Trophoblast cell (in vitro differentiated cells and primary cell): ENCODE measurements at regions not wholly inside any gene's neighbourhood (a gene's known extent, or its start where the extent isn't known, plus 50 kb on each side); places are given as distances from the start of the nearest gene placed in this dataset.

Experiments
- DNase-seq, 2 donors: peaks; one replicate each; pipeline ENCODE4 v3.0.0-alpha.2; 2016
- H2AFZ ChIP-seq: 2 replicates; pipeline ENCODE4 v1.6.1; 2013; ENCODE audit warnings: low read length, moderate library complexity, mild to moderate bottlenecking; ENCODE audit not compliant: insufficient read depth, poor library complexity
- H2AK5ac ChIP-seq: 2 replicates; pipeline ENCODE4 v1.6.1; 2013; ENCODE audit warnings: mild to moderate bottlenecking, low read length
- H2BK120ac ChIP-seq: 2 replicates; pipeline ENCODE4 v1.6.1; 2013; ENCODE audit warnings: low read length, mild to moderate bottlenecking, moderate library complexity; ENCODE audit not compliant: insufficient read depth, poor library complexity
- H2BK12ac ChIP-seq: 2 replicates; pipeline ENCODE4 v1.6.1; 2013; ENCODE audit warnings: mild to moderate bottlenecking, low read length, moderate library complexity
- H2BK5ac ChIP-seq: 2 replicates; pipeline ENCODE4 v1.6.1; 2013; ENCODE audit warnings: low read length, low read depth, moderate library complexity, mild to moderate bottlenecking; ENCODE audit not compliant: poor library complexity
- H3K14ac ChIP-seq: 2 replicates; pipeline ENCODE4 v1.6.1; 2013; ENCODE audit warnings: mild to moderate bottlenecking, low read length
- H3K18ac ChIP-seq: 2 replicates; pipeline ENCODE4 v1.6.1; 2013; ENCODE audit warnings: mild to moderate bottlenecking, low read length
- H3K23ac ChIP-seq: 2 replicates; pipeline ENCODE4 v1.6.1; 2013; ENCODE audit warnings: low read length
- H3K27ac ChIP-seq: 2 replicates; pipeline ENCODE4 v1.5.1; 2013; ENCODE audit warnings: low read depth, mild to moderate bottlenecking, inconsistent platforms, low read length, moderate library complexity
- H3K27me3 ChIP-seq: 2 replicates; pipeline ENCODE4 v1.6.1; 2013; ENCODE audit warnings: inconsistent platforms, mild to moderate bottlenecking, low read length, moderate library complexity; ENCODE audit not compliant: insufficient read depth
- H3K36me3 ChIP-seq, 2 experiments: 1 replicate in 1 of 2; 2 replicates in 1 of 2; pipeline ENCODE4 v1.6.1; 2013; ENCODE audit warnings: low read length in 2 of 2, mild to moderate bottlenecking in 2 of 2, moderate library complexity in 1 of 2; ENCODE audit not compliant: insufficient read depth in 2 of 2, control insufficient read depth in 1 of 2
- H3K4ac ChIP-seq: 2 replicates; pipeline ENCODE4 v1.6.1; 2013; ENCODE audit warnings: low read depth, mild to moderate bottlenecking, low read length, moderate library complexity
- H3K4me1 ChIP-seq, 2 experiments: 1 replicate in 1 of 2; 2 replicates in 1 of 2; pipeline ENCODE4 v1.6.1; 2013; ENCODE audit warnings: low read length in 2 of 2, mild to moderate bottlenecking in 2 of 2, moderate library complexity in 1 of 2; ENCODE audit not compliant: insufficient read depth in 2 of 2, control insufficient read depth in 1 of 2
- H3K4me2 ChIP-seq: 2 replicates; pipeline ENCODE4 v1.6.1; 2013; ENCODE audit warnings: inconsistent platforms, mild to moderate bottlenecking, low read length, moderate library complexity
- H3K4me3 ChIP-seq: 2 replicates; pipeline ENCODE4 v1.5.1; 2013; ENCODE audit warnings: mild to moderate bottlenecking, low read depth, low read length, inconsistent platforms
- H3K79me1 ChIP-seq: one replicate; pipeline ENCODE4 v1.6.1; 2013; ENCODE audit warnings: low read length
- H3K79me2 ChIP-seq: 2 replicates; pipeline ENCODE4 v1.6.1; 2013; ENCODE audit warnings: low read length, mild to moderate bottlenecking; ENCODE audit not compliant: control insufficient read depth, insufficient read depth, poor library complexity
- H3K9ac ChIP-seq: 2 replicates; pipeline ENCODE4 v1.6.1; 2013; ENCODE audit warnings: mild to moderate bottlenecking, low read length
- H3K9me3 ChIP-seq: 2 replicates; pipeline ENCODE4 v1.6.1; 2013; ENCODE audit warnings: low read depth, mild to moderate bottlenecking, control low read depth, inconsistent platforms, low read length; ENCODE audit not compliant: insufficient read depth
- H4K12ac ChIP-seq: 2 replicates; pipeline ENCODE4 v1.6.1; 2013; ENCODE audit warnings: low read depth, mild to moderate bottlenecking, low read length, moderate library complexity
- H4K8ac ChIP-seq: 2 replicates; pipeline ENCODE4 v1.6.1; 2013; ENCODE audit warnings: low read depth, mild to moderate bottlenecking, low read length, moderate library complexity
- H4K91ac ChIP-seq: one replicate; pipeline ENCODE4 v1.6.1; 2013; ENCODE audit warnings: low read depth, mild to moderate bottlenecking, low read length, moderate library complexity
- WGBS: extraction: QIAGEN DNeasy Blood & Tissue Kit; methylation state at CpG from one replicate; pipeline ENCODE4 v1.1.7; 2013; ENCODE audit warnings: missing lambda C conversion rate; ENCODE audit not compliant: insufficient read length, insufficient coverage; ENCODE audit errors: extremely low coverage; 5-methylcytosine and 5-hydroxymethylcytosine counted together

DNA sequence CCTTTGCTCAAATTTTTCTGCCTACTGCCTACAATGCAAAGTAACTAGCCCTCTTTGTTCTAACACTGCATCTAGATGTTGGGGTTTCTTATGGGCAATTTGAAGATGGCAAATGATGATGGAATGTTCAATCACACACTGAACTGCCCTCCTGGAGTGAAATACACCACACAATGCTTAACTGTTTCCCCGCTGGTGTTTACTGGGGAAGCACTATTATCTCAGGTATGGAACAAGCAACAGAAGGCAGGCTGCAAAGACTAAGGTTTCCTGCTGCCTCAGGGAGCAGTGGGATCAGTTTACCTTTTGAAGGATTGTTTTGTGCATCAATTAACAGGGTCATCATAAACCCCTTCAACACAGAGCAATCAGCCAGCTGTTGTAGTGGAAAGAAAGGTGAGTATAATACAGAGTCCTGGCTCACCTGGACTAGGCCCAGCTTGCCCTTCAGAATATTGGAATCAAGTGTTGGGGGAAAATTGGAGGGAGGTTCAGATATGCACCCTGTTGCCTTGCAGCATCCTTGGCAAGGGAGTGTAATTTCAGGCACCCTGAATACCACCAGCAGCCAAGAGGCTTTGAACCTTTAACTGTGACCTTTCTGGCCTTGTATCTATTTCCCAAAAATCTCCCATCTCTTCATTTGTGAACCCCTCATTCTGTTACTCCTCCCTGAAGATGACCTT is 105.4 kb upstream of the CDH11 start:
- no peak overlapping the region for H3K4me3 ChIP-seq
- no CpG with 5 or more reads among the region's 1 CpG for WGBS
- no peaks in the 10 kb centered on the region for H3K4me1 ChIP-seq
- H3K79me1 ChIP-seq: peaks cover 2% of the 10 kb centered on the region
- no peak overlapping the region for H2AK5ac ChIP-seq
- H3K4me2 ChIP-seq: no peak overlapping the region
- no peak overlapping the region for H3K4ac ChIP-seq
- no peaks in the 10 kb centered on the region for H3K27me3 ChIP-seq
- H3K9me3 ChIP-seq: no peaks in the 10 kb centered on the region
- no peaks in the 10 kb centered on the region for H3K79me2 ChIP-seq
- H2AFZ ChIP-seq: no peak overlapping the region
- H3K14ac ChIP-seq: no peak overlapping the region
- H3K27ac ChIP-seq: no peak overlapping the region
- no peak overlapping the region for H4K91ac ChIP-seq
- H4K8ac ChIP-seq: no peak overlapping the region
- H3K18ac ChIP-seq: no peak overlapping the region
- H2BK12ac ChIP-seq: no peak overlapping the region
- DNase-seq: no peak
- no peak overlapping the region for H2BK120ac ChIP-seq
- H4K12ac ChIP-seq: no peak overlapping the region
- no peak overlapping the region for H3K23ac ChIP-seq
- no peaks in the 10 kb centered on the region for H3K36me3 ChIP-seq
- H3K9ac ChIP-seq: no peak overlapping the region
- no peak overlapping the region for H2BK5ac ChIP-seq

DNA sequence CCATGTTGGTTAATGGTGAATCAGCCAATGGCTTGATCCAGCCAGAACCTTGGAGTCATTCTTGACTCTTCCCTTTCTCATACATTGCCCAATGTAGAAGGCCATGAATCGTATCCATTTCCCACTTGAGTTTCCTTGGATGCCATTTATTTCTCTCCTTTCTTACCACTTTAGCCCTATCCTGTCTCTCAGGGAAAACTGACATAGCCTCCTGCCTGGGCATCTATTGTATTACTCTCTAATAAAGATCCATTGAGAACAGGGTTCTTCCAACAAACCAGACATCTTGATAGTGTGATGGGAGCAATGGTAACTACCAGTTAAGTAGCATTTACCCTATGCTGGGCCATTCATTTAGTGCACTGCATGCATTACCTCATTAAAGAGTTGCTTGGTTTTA is 104.2 kb upstream of the CDH11 start:
- Histone ChIP-seq H3K79me2 (no peaks in the 10 kb centered on the region), H2BK120ac (no peak overlapping the region), H3K36me3 (no peaks in the 10 kb centered on the region), H4K12ac (no peak overlapping the region), H3K9me3 (no peaks in the 10 kb centered on the region), H4K91ac (no peak overlapping the region), H3K9ac (no peak overlapping the region), H3K23ac (no peak overlapping the region), H4K8ac (no peak overlapping the region), H3K79me1 (peaks cover 2% of the 10 kb centered on the region), H2AFZ (no peak overlapping the region), H2BK12ac (no peak overlapping the region), H3K27ac (no peak overlapping the region), H3K18ac (no peak overlapping the region), H3K4me2 (no peak overlapping the region), H3K27me3 (no peaks in the 10 kb centered on the region), H3K4me1 (no peaks in the 10 kb centered on the region), H3K4me3 (no peak overlapping the region), H2BK5ac (no peak overlapping the region), H3K14ac (no peak overlapping the region), H2AK5ac (no peak overlapping the region), H3K4ac (no peak overlapping the region)
- no peak for DNase-seq
- WGBS: no CpG with 5 or more reads among the region's 1 CpG

- Histone ChIP-seq H3K9ac (no peak overlapping the region), H3K4me2 (no peak overlapping the region), H3K18ac (no peak overlapping the region), H3K27me3 (no peaks in the 10 kb centered on the region), H4K12ac (no peak overlapping the region), H3K14ac (no peak overlapping the region), H3K23ac (no peak overlapping the region), H3K4ac (no peak overlapping the region), H3K79me1 (peaks cover 2% of the 10 kb centered on the region), H2BK5ac (no peak overlapping the region), H3K9me3 (no peaks in the 10 kb centered on the region), H3K79me2 (no peaks in the 10 kb centered on the region), H3K27ac (no peak overlapping the region), H2BK120ac (no peak overlapping the region), H3K4me1 (no peaks in the 10 kb centered on the region), H4K8ac (no peak overlapping the region), H2BK12ac (no peak overlapping the region), H4K91ac (no peak overlapping the region), H3K36me3 (no peaks in the 10 kb centered on the region), H2AFZ (no peak overlapping the region), H3K4me3 (no peak overlapping the region), H2AK5ac (no peak overlapping the region)
- WGBS: no CpG with 5 or more reads among the region's 5 CpGs
- DNase-seq: no peak
Observed at GRCh38 chr16:65225488-65225887, 103.6 kb upstream of the CDH11 start.

DNA sequence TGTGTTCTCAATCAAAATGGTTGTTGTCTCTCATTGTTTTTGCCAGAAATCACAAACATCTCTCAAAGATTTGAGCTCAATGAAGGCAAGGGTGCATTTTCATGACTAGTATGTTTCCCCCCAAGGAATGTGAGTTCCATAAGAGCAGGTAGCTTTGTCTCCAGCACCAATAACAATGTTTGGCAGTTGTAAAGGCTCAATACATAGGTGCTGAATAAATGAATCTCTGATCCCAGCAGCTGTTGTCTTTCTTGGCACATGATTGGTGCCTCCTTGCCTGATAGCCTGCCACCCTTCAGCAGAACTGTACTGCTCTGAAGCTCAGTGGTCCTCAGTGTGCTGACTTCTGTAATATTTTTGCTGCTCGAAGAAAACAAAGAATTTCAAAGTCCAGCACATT is 103.1 kb upstream of the CDH11 start:
- no peaks in the 10 kb centered on the region for H3K27me3 ChIP-seq
- H2BK12ac ChIP-seq: no peak overlapping the region
- no peak overlapping the region for H3K14ac ChIP-seq
- H2AK5ac ChIP-seq: no peak overlapping the region
- H3K79me2 ChIP-seq: no peaks in the 10 kb centered on the region
- no peak overlapping the region for H3K27ac ChIP-seq
- H3K18ac ChIP-seq: no peak overlapping the region
- no CpG with 5 or more reads among the region's 1 CpG for WGBS
- no peak overlapping the region for H3K4ac ChIP-seq
- no peak overlapping the region for H4K8ac ChIP-seq
- no peak overlapping the region for H3K4me2 ChIP-seq
- no peak overlapping the region for H2BK5ac ChIP-seq
- H4K91ac ChIP-seq: no peak overlapping the region
- peak overlapping the region; percentile 22 for H3K23ac ChIP-seq
- H2BK120ac ChIP-seq: no peak overlapping the region
- H2AFZ ChIP-seq: no peak overlapping the region
- no peaks in the 10 kb centered on the region for H3K36me3 ChIP-seq
- H3K9me3 ChIP-seq: no peaks in the 10 kb centered on the region
- H4K12ac ChIP-seq: no peak overlapping the region
- no peak for DNase-seq
- H3K79me1 ChIP-seq: peaks cover 2% of the 10 kb centered on the region
- no peak overlapping the region for H3K9ac ChIP-seq
- H3K4me1 ChIP-seq: no peaks in the 10 kb centered on the region
- H3K4me3 ChIP-seq: no peak overlapping the region
